ENCODE measurements at regions not wholly inside any gene's neighbourhood (a gene's known extent, or its start where the extent isn't known, plus 50 kb on each side); places are given as distances from the start of the nearest gene placed in this dataset.

DNA sequence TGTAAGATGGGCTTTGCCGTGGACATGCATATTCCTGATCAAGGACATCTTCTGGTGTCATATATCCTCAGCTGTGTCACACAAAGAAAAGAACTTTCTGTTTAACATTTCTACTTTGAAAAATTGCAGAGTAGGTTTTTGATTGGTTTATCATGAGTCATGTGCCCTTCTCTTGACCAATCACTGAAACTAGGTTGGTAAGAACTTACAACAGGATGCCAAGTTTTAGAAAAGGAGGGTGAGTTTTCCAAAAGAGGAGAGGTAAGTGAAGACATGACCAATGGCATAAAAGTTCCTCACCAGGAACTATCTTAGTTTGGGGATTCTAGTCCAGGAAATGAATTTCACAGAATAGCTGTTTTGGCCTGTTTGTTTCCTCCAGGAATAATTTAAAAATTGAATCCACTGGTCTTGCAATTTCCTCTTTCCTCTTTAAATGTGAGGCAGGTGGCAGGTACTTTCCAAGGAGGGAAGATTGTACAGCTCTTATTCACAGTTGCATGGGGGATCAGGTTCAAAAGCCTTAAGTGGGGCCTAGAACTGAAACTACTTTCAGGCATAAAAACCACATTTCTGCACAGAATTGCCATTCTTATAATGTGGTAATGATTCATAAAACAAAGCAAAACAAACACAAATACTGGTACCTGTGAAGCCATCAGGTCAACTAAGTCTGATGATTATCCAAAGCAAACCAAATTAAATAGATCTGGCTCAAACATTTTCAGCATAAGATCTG lies 1114.5 kb upstream of the LCORL start:
- no peak for TF ChIP-seq YY1 (IDR thresholded peaks at IDR 0.05; ENCODE audit: low read depth)
- TF ChIP-seq, protein P1, sequence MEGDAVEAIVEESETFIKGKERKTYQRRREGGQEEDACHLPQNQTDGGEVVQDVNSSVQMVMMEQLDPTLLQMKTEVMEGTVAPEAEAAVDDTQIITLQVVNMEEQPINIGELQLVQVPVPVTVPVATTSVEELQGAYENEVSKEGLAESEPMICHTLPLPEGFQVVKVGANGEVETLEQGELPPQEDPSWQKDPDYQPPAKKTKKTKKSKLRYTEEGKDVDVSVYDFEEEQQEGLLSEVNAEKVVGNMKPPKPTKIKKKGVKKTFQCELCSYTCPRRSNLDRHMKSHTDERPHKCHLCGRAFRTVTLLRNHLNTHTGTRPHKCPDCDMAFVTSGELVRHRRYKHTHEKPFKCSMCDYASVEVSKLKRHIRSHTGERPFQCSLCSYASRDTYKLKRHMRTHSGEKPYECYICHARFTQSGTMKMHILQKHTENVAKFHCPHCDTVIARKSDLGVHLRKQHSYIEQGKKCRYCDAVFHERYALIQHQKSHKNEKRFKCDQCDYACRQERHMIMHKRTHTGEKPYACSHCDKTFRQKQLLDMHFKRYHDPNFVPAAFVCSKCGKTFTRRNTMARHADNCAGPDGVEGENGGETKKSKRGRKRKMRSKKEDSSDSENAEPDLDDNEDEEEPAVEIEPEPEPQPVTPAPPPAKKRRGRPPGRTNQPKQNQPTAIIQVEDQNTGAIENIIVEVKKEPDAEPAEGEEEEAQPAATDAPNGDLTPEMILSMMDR (IDR thresholded peaks at IDR 0.05): no peak
- TF ChIP-seq TAF1 (IDR thresholded peaks at IDR 0.05; ENCODE audit: borderline replicate concordance, low read depth, low read length): no peak
- TF ChIP-seq, protein P2, sequence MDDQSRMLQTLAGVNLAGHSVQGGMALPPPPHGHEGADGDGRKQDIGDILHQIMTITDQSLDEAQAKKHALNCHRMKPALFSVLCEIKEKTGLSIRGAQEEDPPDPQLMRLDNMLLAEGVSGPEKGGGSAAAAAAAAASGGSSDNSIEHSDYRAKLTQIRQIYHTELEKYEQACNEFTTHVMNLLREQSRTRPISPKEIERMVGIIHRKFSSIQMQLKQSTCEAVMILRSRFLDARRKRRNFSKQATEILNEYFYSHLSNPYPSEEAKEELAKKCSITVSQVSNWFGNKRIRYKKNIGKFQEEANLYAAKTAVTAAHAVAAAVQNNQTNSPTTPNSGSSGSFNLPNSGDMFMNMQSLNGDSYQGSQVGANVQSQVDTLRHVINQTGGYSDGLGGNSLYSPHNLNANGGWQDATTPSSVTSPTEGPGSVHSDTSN (IDR thresholded peaks at IDR 0.05): no peak
- TF ChIP-seq USF1 (IDR thresholded peaks at IDR 0.05; ENCODE audit: borderline replicate concordance, low read depth): no peak
- TF ChIP-seq FOXJ3 (CRISPR knock-in tag; IDR thresholded peaks at IDR 0.05): no peak
- no peak for TF ChIP-seq CHD2 (IDR thresholded peaks at IDR 0.05; ENCODE audit: low read length, partially characterized antibody)
- no peak for TF ChIP-seq USF2 (IDR thresholded peaks at IDR 0.05; ENCODE audit: borderline replicate concordance, low read depth, low read length)
- TF ChIP-seq SIN3A (IDR thresholded peaks at IDR 0.05; ENCODE audit: borderline replicate concordance, low read depth, low read length): no peak
- no peak for TF ChIP-seq FOXM1 (IDR thresholded peaks at IDR 0.05; ENCODE audit: low read depth)
- TF ChIP-seq, protein P3, sequence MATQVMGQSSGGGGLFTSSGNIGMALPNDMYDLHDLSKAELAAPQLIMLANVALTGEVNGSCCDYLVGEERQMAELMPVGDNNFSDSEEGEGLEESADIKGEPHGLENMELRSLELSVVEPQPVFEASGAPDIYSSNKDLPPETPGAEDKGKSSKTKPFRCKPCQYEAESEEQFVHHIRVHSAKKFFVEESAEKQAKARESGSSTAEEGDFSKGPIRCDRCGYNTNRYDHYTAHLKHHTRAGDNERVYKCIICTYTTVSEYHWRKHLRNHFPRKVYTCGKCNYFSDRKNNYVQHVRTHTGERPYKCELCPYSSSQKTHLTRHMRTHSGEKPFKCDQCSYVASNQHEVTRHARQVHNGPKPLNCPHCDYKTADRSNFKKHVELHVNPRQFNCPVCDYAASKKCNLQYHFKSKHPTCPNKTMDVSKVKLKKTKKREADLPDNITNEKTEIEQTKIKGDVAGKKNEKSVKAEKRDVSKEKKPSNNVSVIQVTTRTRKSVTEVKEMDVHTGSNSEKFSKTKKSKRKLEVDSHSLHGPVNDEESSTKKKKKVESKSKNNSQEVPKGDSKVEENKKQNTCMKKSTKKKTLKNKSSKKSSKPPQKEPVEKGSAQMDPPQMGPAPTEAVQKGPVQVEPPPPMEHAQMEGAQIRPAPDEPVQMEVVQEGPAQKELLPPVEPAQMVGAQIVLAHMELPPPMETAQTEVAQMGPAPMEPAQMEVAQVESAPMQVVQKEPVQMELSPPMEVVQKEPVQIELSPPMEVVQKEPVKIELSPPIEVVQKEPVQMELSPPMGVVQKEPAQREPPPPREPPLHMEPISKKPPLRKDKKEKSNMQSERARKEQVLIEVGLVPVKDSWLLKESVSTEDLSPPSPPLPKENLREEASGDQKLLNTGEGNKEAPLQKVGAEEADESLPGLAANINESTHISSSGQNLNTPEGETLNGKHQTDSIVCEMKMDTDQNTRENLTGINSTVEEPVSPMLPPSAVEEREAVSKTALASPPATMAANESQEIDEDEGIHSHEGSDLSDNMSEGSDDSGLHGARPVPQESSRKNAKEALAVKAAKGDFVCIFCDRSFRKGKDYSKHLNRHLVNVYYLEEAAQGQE (IDR thresholded peaks at IDR 0.05; ENCODE audit: low read depth, low read length): no peak
- TF ChIP-seq POLR2AphosphoS5 (IDR thresholded peaks at IDR 0.05; ENCODE audit: low read depth, low read length): no peak
- no peak for TF ChIP-seq RFX5 (IDR thresholded peaks at IDR 0.05; ENCODE audit: low read length)

Data from SK-N-SH (cell line).